H1 (cell line): ENCODE measurements at regions not wholly inside any gene's neighbourhood (a gene's known extent, or its start where the extent isn't known, plus 50 kb on each side); places are given as distances from the start of the nearest gene placed in this dataset.

ENCODE experiments used
- CTCF ChIA-PET: fragments of 300-600 bp; sonication (Branson Sonifier 250); formaldehyde crosslinking; loops from one replicate; lab custom pipeline; 2021; ENCODE audit not compliant: partially characterized antibody; lab: Charles Lee
- POLR2A ChIA-PET: fragments of 300-600 bp; sonication (Branson Sonifier 250); formaldehyde crosslinking; loops from one replicate; lab custom pipeline; 2021; ENCODE audit warnings: inconsistent platforms; ENCODE audit not compliant: partially characterized antibody; lab: Charles Lee
- DNase-seq, 2 experiments: peaks; one replicate each; pipeline versions ENCODE4 v3.0.0 to v3.0.0-alpha.2; 2010 to 2022; ENCODE audit warnings: low spot score in 2 of 2, low read depth in 1 of 2, mixed read lengths in 1 of 2
- FAIRE-seq: peaks from 2 replicates; lab custom pipeline; 2011; peaks lifted over from hg19 to GRCh38; lab: Jason Lieb, UNC
- H2AFZ ChIP-seq: 2 replicates; pipeline ENCODE4 v1.8.1; 2012; ENCODE audit warnings: low read length, inconsistent platforms
- H2AK5ac ChIP-seq: 2 replicates; pipeline ENCODE4 v1.6.1; 2013; ENCODE audit warnings: low read depth, low read length
- H2BK120ac ChIP-seq: replicated peaks from 2 replicates; pipeline ENCODE3; 2013; ENCODE audit warnings: low read depth, low read length, inconsistent platforms
- H2BK12ac ChIP-seq: 2 replicates; pipeline ENCODE4 v1.6.1; 2013; ENCODE audit warnings: low read depth, low read length
- H2BK15ac ChIP-seq: 2 replicates; pipeline ENCODE4 v1.6.1; 2013; ENCODE audit warnings: low read length
- H2BK20ac ChIP-seq: 2 replicates; pipeline ENCODE4 v1.6.1; 2013; ENCODE audit warnings: low read length
- H2BK5ac ChIP-seq: 2 replicates; pipeline ENCODE4 v1.6.1; 2013; ENCODE audit warnings: low read depth, low read length
- H3K14ac ChIP-seq: 2 replicates; pipeline ENCODE4 v1.6.1; 2013; ENCODE audit warnings: inconsistent platforms; ENCODE audit not compliant: insufficient read length
- H3K18ac ChIP-seq: 2 replicates; pipeline ENCODE4 v1.6.1; 2013; ENCODE audit warnings: low read length; ENCODE audit errors: extremely low read depth
- H3K23ac ChIP-seq: 2 replicates; pipeline ENCODE4 v1.6.1; 2013; ENCODE audit warnings: inconsistent platforms; ENCODE audit not compliant: insufficient read length
- H3K23me2 ChIP-seq: 2 replicates; pipeline ENCODE4 v1.6.1; 2013; ENCODE audit warnings: low read depth, low read length
- H3K27ac ChIP-seq: 2 replicates; pipeline ENCODE4 v1.6.1; 2011; ENCODE audit warnings: low read depth, low read length, inconsistent platforms
- H3K27me3 ChIP-seq, 4 experiments: replicated peaks in 1 of 4; 1 replicate in 1 of 4; 2 replicates in 3 of 4; pipeline versions ENCODE4 v1.6.1 to v1.8.1; 2011 to 2013; ENCODE audit warnings: low read length in 3 of 4, mild to moderate bottlenecking in 3 of 4, inconsistent platforms in 2 of 4, mixed read lengths in 2 of 4, moderate library complexity in 1 of 4; ENCODE audit not compliant: control insufficient read depth in 3 of 4, insufficient read depth in 3 of 4; ENCODE audit errors: extremely low read depth in 1 of 4
- H3K36me3 ChIP-seq, 4 experiments: 2 replicates each; pipeline versions ENCODE4 v1.6.1 to v1.8.1; 2011 to 2013; ENCODE audit warnings: mild to moderate bottlenecking in 4 of 4, low read length in 3 of 4, moderate library complexity in 2 of 4, control low read depth in 1 of 4, inconsistent platforms in 1 of 4; ENCODE audit not compliant: insufficient read depth in 4 of 4, control insufficient read depth in 2 of 4
- H3K4ac ChIP-seq: replicated peaks from 2 replicates; pipeline ENCODE3; 2013; ENCODE audit warnings: low read length, low read depth, mixed read lengths, inconsistent platforms; ENCODE audit not compliant: insufficient read length
- H3K4me1 ChIP-seq, 4 experiments: replicated peaks in 1 of 4; 1 replicate in 1 of 4; 2 replicates in 3 of 4; pipeline versions ENCODE4 v1.6.1 to v1.8.1; 2011 to 2013; ENCODE audit warnings: low read length in 3 of 4, inconsistent platforms in 2 of 4, mixed read lengths in 1 of 4; ENCODE audit not compliant: insufficient read depth in 4 of 4, control insufficient read depth in 3 of 4
- H3K4me2 ChIP-seq, 2 experiments: 2 replicates each; pipeline versions ENCODE4 v1.6.1 to v1.8.1; 2011 to 2013; ENCODE audit warnings: low read depth in 2 of 2, low read length in 2 of 2, control low read depth in 1 of 2, inconsistent platforms in 1 of 2, mild to moderate bottlenecking in 1 of 2; ENCODE audit not compliant: insufficient read depth in 1 of 2
- H3K4me3 ChIP-seq, 4 experiments: fragments of 200-600, 300-600 bp in 1 of 4; sonication (generic), shearing (Covaris generic), sonication (Bioruptor Twin) in 1 of 4; 2 replicates each; pipeline versions ENCODE4 v1.5.1 to v1.8.1; 2011 to 2016; ENCODE audit warnings: low read length in 4 of 4, low read depth in 3 of 4, control low read depth in 2 of 4, inconsistent platforms in 2 of 4, mild to moderate bottlenecking in 2 of 4, mixed read lengths in 1 of 4, moderate library complexity in 1 of 4; ENCODE audit not compliant: insufficient read depth in 2 of 4; ENCODE audit errors: extremely low read depth in 1 of 4
- H3K56ac ChIP-seq: replicated peaks from 2 replicates; pipeline ENCODE3; 2013; ENCODE audit warnings: low read depth, mild to moderate bottlenecking, mixed read lengths, low read length, inconsistent platforms; ENCODE audit not compliant: insufficient read length
- H3K79me1 ChIP-seq: 2 replicates; pipeline ENCODE4 v1.6.1; 2013; ENCODE audit warnings: low read depth, low read length, control low read depth
- H3K79me2 ChIP-seq, 2 experiments: 2 replicates each; pipeline versions ENCODE4 v1.6.1 to v1.8.1; 2012 to 2013; ENCODE audit warnings: low read length in 2 of 2, mild to moderate bottlenecking in 2 of 2, inconsistent platforms in 1 of 2; ENCODE audit not compliant: insufficient read depth in 2 of 2, control insufficient read depth in 1 of 2
- H3K9ac ChIP-seq, 4 experiments: replicated peaks in 1 of 4; 1 replicate in 1 of 4; 2 replicates in 3 of 4; pipeline versions ENCODE4 v1.6.1 to v1.8.1; 2011 to 2013; ENCODE audit warnings: low read depth in 3 of 4, low read length in 3 of 4, control low read depth in 2 of 4, mild to moderate bottlenecking in 2 of 4, moderate library complexity in 2 of 4, inconsistent platforms in 1 of 4; ENCODE audit errors: extremely low read depth in 1 of 4
- H3K9me3 ChIP-seq, 2 experiments: 2 replicates each; pipeline versions ENCODE4 v1.6.1 to v1.8.1; 2012 to 2013; ENCODE audit warnings: mild to moderate bottlenecking in 2 of 2, moderate library complexity in 2 of 2, control low read depth in 1 of 2, inconsistent platforms in 1 of 2, low read depth in 1 of 2, low read length in 1 of 2, mixed read lengths in 1 of 2; ENCODE audit not compliant: insufficient read depth in 2 of 2
- H4K20me1 ChIP-seq, 2 experiments: replicated peaks in 1 of 2; 2 replicates each; pipeline versions ENCODE3 to v1.8.1; 2011 to 2013; ENCODE audit warnings: inconsistent platforms in 2 of 2, low read length in 2 of 2, mild to moderate bottlenecking in 1 of 2; ENCODE audit not compliant: insufficient read depth in 2 of 2, control insufficient read depth in 1 of 2
- H4K5ac ChIP-seq: 2 replicates; pipeline ENCODE4 v1.6.1; 2013; ENCODE audit warnings: low read length, low read depth, mixed read lengths, inconsistent platforms; ENCODE audit not compliant: insufficient read length
- H4K8ac ChIP-seq: 2 replicates; pipeline ENCODE4 v1.8.0; 2013; ENCODE audit warnings: mild to moderate bottlenecking, moderate library complexity, low read length, inconsistent platforms; ENCODE audit not compliant: insufficient read depth; ENCODE audit errors: extremely low read depth
- H4K91ac ChIP-seq: replicated peaks from 2 replicates; pipeline ENCODE3; 2013; ENCODE audit warnings: low read length, mixed read lengths, inconsistent platforms; ENCODE audit not compliant: insufficient read length
- ASH2L ChIP-seq: fragments of 200-600, 300-600 bp; sonication (generic); IDR thresholded peaks from one replicate; pipeline ENCODE4 v1.7.1; 2017; ENCODE audit warnings: low read length
- BCL11A ChIP-seq, 2 experiments: IDR thresholded peaks; one replicate each; pipeline ENCODE4 v1.6.1; 2011; ENCODE audit warnings: low read depth in 2 of 2, low read length in 2 of 2, mild to moderate bottlenecking in 2 of 2
- BRCA1 ChIP-seq: IDR thresholded peaks from 2 replicates; pipeline ENCODE4 v1.6.1; 2012; ENCODE audit warnings: low read depth, low read length, improper control_type of control experiment
- CHD1 ChIP-seq: IDR thresholded peaks from 2 replicates; pipeline ENCODE4 v1.6.1; 2012; ENCODE audit warnings: low read depth, low read length, improper control_type of control experiment
- CHD2 ChIP-seq: IDR thresholded peaks from 2 replicates; pipeline ENCODE4 v1.6.1; 2012; ENCODE audit warnings: low read length, improper control_type of control experiment
- KDM1A ChIP-seq: fragments of 200-600, 300-600 bp; sonication (generic); IDR thresholded peaks from 2 replicates; pipeline ENCODE4 v1.7.1; 2016; ENCODE audit warnings: mild to moderate bottlenecking, low read length, borderline replicate concordance
- KDM5A ChIP-seq: fragments of 200-600 bp; IDR thresholded peaks from 2 replicates; pipeline ENCODE4 v1.7.1; 2012; ENCODE audit warnings: mild to moderate bottlenecking, low read length, inconsistent platforms, mixed read lengths
- POLR2A ChIP-seq, 2 experiments: IDR thresholded peaks; 1 replicate in 1 of 2; 2 replicates in 1 of 2; pipeline ENCODE4 v1.6.1; 2011; ENCODE audit warnings: low read depth in 2 of 2, low read length in 2 of 2, mild to moderate bottlenecking in 2 of 2; ENCODE audit errors: control extremely low read depth in 1 of 2
- POLR2AphosphoS5 ChIP-seq: IDR thresholded peaks from 2 replicates; pipeline ENCODE4 v1.6.1; 2011; ENCODE audit warnings: low read depth, low read length
- RNF2 ChIP-seq: fragments of 200-900, 300-1000 bp; sonication (generic); IDR thresholded peaks from 2 replicates; pipeline ENCODE4 v1.7.1; 2016; ENCODE audit warnings: borderline replicate concordance, low read depth, mild to moderate bottlenecking, antibody characterized with exemption, low read length; ENCODE audit not compliant: poor library complexity, severe bottlenecking; ENCODE audit errors: missing control alignments
- SIN3A ChIP-seq, 2 experiments: IDR thresholded peaks in 1 of 2; conservative IDR thresholded peaks in 1 of 2; 2 replicates each; pipeline ENCODE4 v1.6.1; 2011 to 2012; ENCODE audit warnings: low read length in 2 of 2, improper control_type of control experiment in 1 of 2, low read depth in 1 of 2, mild to moderate bottlenecking in 1 of 2
- SRF ChIP-seq: IDR thresholded peaks from 2 replicates; pipeline ENCODE4 v1.6.1; 2011; ENCODE audit warnings: mild to moderate bottlenecking, low read depth, low read length, moderate library complexity
- TAF1 ChIP-seq: IDR thresholded peaks from 2 replicates; pipeline ENCODE4 v1.6.1; 2011; ENCODE audit warnings: mild to moderate bottlenecking, low read depth, low read length
- WGBS, 2 experiments: shearing (Covaris generic) in 1 of 2; methylation state at CpG; one replicate each; pipeline versions ENCODE4 v1.1.6 to v1.1.7; 2013 to 2015; ENCODE audit warnings: low lambda C conversion rate in 2 of 2, mixed read lengths in 2 of 2, inconsistent platforms in 1 of 2, low coverage in 1 of 2, missing lambda C conversion rate in 1 of 2; ENCODE audit not compliant: insufficient replicate concordance in 2 of 2, insufficient coverage in 1 of 2, insufficient read length in 1 of 2; ENCODE audit errors: extremely low coverage in 1 of 2, missing lambda C conversion rate in 1 of 2; 5-methylcytosine and 5-hydroxymethylcytosine counted together
- TF ChIP-seq, protein P1 (sequence below): IDR thresholded peaks from 2 replicates; pipeline ENCODE4 v1.6.1; 2012; ENCODE audit warnings: low read length, inconsistent platforms

DNA sequence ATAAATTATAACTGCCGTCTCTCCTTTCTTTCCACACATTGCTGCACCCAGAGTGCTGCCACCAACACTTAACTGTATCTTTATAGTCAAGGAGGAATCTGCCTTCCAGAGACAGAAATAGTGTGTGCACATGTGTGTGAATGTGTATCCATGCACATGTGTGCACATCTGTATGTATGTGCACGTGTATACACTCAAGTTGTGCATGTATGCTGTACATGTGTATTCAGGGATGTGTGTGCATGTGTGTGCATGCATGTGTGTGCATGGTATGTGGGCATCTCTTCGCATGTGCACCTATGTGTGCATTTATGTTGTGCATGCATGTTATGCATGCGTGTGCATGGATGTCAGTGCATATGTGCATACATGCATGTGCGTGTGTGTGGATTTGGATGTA, 253.3 kb downstream of the KLF6 start:
- Histone ChIP-seq H4K20me1 (no peaks in the 10 kb centered on the region), H3K4me3 (no peak overlapping the region), H2BK20ac (no peak overlapping the region), H2AFZ (no peak overlapping the region), H3K27ac (no peak overlapping the region), H3K79me2 (no peaks in the 10 kb centered on the region), H3K56ac (no peak overlapping the region), H2BK12ac (no peak overlapping the region), H3K4ac (no peak overlapping the region), H4K91ac (no peak overlapping the region), H3K27me3 (no peaks in the 10 kb centered on the region), H3K4me1 (no peaks in the 10 kb centered on the region; a peak in 1 of 7 replicates), H2BK120ac (no peak overlapping the region), H3K18ac (no peak overlapping the region), H4K8ac (no peak overlapping the region), H3K36me3 (no peaks in the 10 kb centered on the region), H4K5ac (no peak overlapping the region), H3K9me3 (no peaks in the 10 kb centered on the region), H3K9ac (no peak overlapping the region), H2BK15ac (no peak overlapping the region), H3K14ac (no peak overlapping the region), H3K23me2 (no peaks in the 10 kb centered on the region; the same call in 1 of the 2 replicates), H3K4me2 (no peak overlapping the region), H3K79me1 (no peaks in the 10 kb centered on the region), H2BK5ac (no peak overlapping the region), H3K23ac (no peak overlapping the region), H2AK5ac (no peak overlapping the region)
- FAIRE-seq (no peak), DNase-seq (no peak)
- CTCF ChIA-PET, result no interaction called here
- WGBS, 2 experiments, result 93% methylated on average over 5 of the region's 5 CpGs; no CpG with 5 or more reads in 1 of the 2 experiments
- TF ChIP-seq ASH2L (no peak), SRF (no peak), POLR2A (IDR thresholded peaks at IDR 0.05; ENCODE audit: control extremely low read depth in 1 of 2, low read depth in 2 of 2, low read length in 2 of 2) (no peak), BCL11A (IDR thresholded peaks at IDR 0.05; ENCODE audit: low read depth in 2 of 2, low read length in 2 of 2) (no peak), CHD1 (no peak), BRCA1 (no peak), TAF1 (no peak), RNF2 (no peak), KDM5A (no peak), KDM1A (no peak), POLR2AphosphoS5 (no peak), SIN3A (conservative IDR thresholded peaks at IDR 0.05 in 1 of 2, IDR thresholded peaks at IDR 0.05 in 1 of 2; ENCODE audit: low read depth in 1 of 2, low read length in 2 of 2) (no peak), CHD2 (no peak)
- TF ChIP-seq, protein P1, sequence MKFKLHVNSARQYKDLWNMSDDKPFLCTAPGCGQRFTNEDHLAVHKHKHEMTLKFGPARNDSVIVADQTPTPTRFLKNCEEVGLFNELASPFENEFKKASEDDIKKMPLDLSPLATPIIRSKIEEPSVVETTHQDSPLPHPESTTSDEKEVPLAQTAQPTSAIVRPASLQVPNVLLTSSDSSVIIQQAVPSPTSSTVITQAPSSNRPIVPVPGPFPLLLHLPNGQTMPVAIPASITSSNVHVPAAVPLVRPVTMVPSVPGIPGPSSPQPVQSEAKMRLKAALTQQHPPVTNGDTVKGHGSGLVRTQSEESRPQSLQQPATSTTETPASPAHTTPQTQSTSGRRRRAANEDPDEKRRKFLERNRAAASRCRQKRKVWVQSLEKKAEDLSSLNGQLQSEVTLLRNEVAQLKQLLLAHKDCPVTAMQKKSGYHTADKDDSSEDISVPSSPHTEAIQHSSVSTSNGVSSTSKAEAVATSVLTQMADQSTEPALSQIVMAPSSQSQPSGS, result no peak
- POLR2A ChIA-PET, result no interaction called here
